ENCODE measurements at regions not wholly inside any gene's neighbourhood (a gene's known extent, or its start where the extent isn't known, plus 50 kb on each side); places are given as distances from the start of the nearest gene placed in this dataset.
A peak's percentile ranks its signal among the peaks of the same experiment; 100 is the strongest.

- DNase-seq = peak; percentile 73 to 76
Observed at GRCh38 chr12:92462049-92462448, 240.7 kb upstream of the PLEKHG7 start.

- DNase-seq = no peak
Observed at GRCh38 chr12:92459850-92460249, 242.9 kb upstream of the PLEKHG7 start.

- DNase-seq = no peak
Observed at GRCh38 chr12:92458996-92459395, 243.8 kb upstream of the PLEKHG7 start.

GRCh38 chr12:92457458-92458180, 245.2 kb upstream of the PLEKHG7 start:
- peak; percentile 55 to 88 for DNase-seq

GRCh38 chr12:92452763-92453162, 250.0 kb upstream of the PLEKHG7 start:
- no peak for DNase-seq

- DNase-seq = no peak
Observed at GRCh38 chr12:92446083-92446460, 256.7 kb upstream of the PLEKHG7 start.

GRCh38 chr12:92445253-92446082, 257.3 kb upstream of the PLEKHG7 start:
- peak; percentile 18 to 40 for DNase-seq

GRCh38 chr12:92444763-92445162, 258.0 kb upstream of the PLEKHG7 start:
- DNase-seq = peak; percentile 93 to 95

- DNase-seq = peak; percentile 51 to 67
Observed at GRCh38 chr12:92442782-92443181, 260.0 kb upstream of the PLEKHG7 start.

- no peak for DNase-seq
Observed at GRCh38 chr12:92440072-92440471, 262.7 kb upstream of the PLEKHG7 start.

- DNase-seq = peak; percentile 30 to 45
Observed at GRCh38 chr12:92439420-92439805, 263.4 kb upstream of the PLEKHG7 start.

GRCh38 chr12:92438641-92439419, 264.0 kb upstream of the PLEKHG7 start:
- no peak for DNase-seq

GRCh38 chr12:92437452-92437851, 265.3 kb upstream of the PLEKHG7 start:
- no peak for DNase-seq

GRCh38 chr12:92436856-92437255, 265.9 kb upstream of the PLEKHG7 start:
- no peak for DNase-seq

GRCh38 chr12:92434607-92435025, 268.2 kb upstream of the PLEKHG7 start:
- no peak for DNase-seq

GRCh38 chr12:92432724-92433441, 269.9 kb upstream of the PLEKHG7 start:
- peak; percentile 22 to 26 for DNase-seq

- peak; percentile 37 to 38 for DNase-seq
Observed at GRCh38 chr12:92431146-92431545, 271.6 kb upstream of the PLEKHG7 start.

GRCh38 chr12:92426332-92426731, 276.5 kb upstream of the PLEKHG7 start:
- no peak for DNase-seq

GRCh38 chr12:92425165-92425564, 277.6 kb upstream of the PLEKHG7 start:
- DNase-seq = no peak

GRCh38 chr12:92424338-92424737, 278.5 kb upstream of the PLEKHG7 start:
- DNase-seq = no peak

GRCh38 chr12:92421701-92422100, 276.1 kb upstream of the BTG1 start:
- peak in 1 of 2 donors; percentile 25 for DNase-seq

GRCh38 chr12:92421042-92421441, 275.4 kb upstream of the BTG1 start:
- no peak for DNase-seq

All from inflammatory macrophage (primary cell).